Middle frontal gyrus (tissue), 1 donor: ENCODE measurements at regions not wholly inside any gene's neighbourhood (a gene's known extent, or its start where the extent isn't known, plus 50 kb on each side); places are given as distances from the start of the nearest gene placed in this dataset.

ENCODE experiments used
- DNase-seq: peaks from one replicate; pipeline ENCODE4 v3.0.0-alpha.2; 2015; ENCODE audit warnings: low spot score; ENCODE audit errors: extremely low spot score

DNA sequence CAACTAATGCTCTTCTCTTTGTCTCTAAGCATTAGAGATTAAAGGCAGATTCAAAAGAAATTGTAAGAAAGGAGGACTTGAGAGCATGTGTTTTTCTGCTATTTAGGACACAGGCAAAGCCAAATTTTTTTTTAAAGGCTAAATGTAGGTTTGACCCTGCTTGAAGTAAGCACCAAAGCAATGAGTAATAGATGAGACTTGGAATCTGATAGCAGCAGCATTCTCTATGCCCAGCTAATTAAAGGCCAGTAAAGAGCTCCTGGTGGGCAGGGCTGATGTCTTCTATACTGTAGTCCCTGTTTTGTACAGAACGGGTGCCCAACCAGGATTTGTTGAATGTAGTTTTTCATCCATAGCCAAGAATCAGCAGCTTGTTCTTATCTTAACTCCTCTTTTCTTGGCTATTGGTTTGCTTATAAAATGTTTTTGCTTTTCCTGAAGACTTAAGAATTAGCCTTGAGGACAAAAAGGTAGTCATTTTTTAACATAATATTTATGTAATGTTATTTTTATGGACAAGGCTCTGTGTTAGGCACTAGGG, 179.6 kb downstream of the LMO4 start:
- DNase-seq = no peak

DNA sequence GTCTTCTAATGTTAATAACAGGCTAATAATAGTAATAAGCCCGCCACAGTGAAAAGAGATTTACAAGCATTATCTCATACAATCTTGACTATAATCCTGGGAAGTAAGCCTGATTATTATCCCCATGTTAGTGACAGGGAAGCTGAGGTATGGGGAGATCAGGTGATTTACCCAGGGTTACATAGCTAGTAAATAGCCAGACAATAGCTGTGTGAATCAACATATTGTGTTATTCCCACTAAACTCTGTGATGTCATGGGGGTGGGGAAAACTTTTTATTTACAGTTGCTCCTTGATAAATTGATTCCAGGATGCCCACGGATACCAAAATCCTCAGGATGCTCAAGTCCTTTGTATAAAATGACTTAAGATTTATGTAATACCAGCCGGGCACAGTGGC, 181.9 kb downstream of the LMO4 start:
- DNase-seq = no peak

DNA sequence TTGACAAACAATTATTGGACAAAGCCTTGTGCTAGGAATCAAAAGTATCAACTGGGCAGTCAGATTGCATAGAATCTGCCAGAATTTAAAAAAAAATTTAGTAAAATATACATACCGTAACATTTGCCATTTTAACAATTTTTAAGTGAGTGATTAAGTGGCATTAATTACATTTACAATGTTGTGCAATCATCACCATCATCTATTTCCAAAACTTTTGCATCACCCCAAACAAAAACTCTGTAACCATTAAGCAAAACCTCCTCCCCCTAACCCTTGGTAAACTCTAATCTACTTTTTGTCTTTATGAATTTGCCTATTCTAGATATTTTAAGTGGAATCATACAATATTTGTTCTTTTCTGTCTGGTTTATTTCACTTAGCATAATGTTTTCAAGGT, 182.8 kb downstream of the LMO4 start:
- DNase-seq = no peak

DNA sequence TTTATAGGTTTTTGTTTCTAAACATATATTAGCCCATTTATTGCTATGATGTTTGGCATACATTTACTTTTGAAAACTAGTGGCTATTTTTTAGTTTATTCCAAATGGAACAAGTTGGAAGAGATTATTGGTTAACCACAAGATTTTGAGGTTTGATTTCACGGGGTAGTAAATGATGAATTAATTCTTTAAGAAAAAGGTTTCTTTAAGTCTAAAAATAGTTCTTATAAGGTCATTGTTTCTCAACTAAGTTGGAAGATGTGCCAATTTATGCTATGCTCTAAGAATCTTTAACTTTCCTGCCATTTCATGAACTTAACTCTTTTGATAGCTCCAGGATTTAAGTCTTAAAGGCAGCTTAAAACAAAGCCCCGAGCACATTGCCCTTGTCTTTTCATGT, 183.8 kb downstream of the LMO4 start:
- no peak for DNase-seq

DNA sequence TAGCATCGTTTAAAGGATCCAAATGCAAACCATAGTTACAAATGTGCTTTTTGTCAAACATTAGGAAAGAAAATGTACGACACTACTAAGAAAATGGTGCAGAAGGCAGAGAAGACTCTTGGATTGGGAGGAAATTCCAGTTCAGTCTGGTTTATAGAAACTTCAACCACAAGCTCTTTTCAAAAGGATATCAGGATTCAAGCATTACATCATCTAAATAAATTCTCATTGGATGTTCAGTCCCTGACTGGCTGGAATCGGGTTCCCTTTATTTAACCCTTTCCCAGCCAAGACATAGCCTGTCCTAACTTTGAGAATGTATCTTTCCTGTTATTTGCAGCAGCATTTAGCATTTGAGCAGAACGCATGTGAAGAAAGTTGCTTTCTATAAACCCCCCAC, 184.6 kb downstream of the LMO4 start:
- no peak for DNase-seq

DNA sequence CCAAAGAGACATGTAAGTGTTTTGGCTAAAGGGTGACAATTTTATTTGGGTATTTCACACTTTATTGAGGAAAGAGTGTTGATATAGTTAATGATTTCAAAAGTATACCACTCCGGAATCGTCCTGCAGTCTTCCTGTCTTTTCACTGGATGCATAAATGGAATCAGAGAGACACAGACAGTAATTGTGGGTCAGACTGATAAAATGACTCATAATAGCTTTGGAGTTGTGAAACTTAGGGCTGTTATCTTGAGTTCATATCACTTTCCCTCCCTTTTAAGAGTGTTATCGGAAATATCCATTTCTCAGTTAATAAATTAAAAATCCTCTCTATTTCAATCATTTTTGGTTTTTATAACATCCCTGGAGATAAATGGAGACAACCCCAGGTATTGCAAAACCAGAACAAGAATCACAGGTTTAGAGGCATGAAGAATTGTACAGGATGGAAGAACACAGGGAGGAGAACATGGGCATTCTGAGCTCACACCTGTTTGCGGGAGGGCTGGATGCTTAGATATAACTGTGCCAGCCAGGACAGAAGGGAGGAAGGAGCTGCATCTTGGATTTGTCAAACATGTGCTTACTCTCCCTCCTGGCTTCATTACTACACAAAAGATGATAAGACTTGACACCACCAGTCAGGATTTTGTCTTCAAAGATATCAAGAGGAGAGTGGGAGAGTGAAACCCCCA, 185.4 kb downstream of the LMO4 start:
- no peak for DNase-seq

DNA sequence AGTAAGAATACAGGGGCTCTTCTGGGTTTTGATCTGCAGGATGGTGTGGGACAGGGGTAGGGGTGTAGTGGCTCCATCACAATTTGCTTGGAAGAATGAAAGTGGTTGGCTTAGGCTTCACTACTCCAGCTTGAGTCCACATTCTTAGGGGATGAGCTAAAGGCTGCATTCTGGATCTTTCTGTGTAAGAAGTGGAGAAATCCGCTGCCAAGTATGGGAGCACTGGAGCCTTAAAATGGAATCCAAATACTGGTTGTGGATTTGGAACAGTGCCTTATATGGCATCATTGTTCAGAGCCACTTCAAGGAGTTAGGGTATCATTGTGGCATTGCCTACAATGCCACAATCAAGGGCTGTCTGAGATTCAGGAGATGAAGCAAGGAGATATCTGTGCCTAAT, 187.1 kb downstream of the LMO4 start:
- DNase-seq = no peak

DNA sequence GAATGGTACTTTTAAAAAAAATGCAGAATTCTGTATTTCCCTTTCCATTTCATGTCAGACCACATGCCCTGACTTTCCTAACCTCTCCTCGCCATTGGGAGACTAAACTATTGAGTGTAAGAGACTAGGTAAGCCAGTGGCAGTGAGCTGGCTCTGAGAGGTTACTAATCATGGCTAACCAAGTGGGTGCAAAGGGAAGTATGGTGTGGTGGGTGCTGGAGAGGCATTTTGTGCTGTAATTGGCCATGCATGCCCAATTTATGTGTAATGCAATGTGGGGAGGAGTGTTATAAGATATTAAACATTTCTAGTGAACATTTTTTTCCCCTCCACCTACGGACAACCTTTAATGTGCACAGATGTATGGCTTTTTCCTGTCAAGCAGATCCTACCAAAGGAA, 190.1 kb downstream of the LMO4 start:
- DNase-seq = no peak

DNA sequence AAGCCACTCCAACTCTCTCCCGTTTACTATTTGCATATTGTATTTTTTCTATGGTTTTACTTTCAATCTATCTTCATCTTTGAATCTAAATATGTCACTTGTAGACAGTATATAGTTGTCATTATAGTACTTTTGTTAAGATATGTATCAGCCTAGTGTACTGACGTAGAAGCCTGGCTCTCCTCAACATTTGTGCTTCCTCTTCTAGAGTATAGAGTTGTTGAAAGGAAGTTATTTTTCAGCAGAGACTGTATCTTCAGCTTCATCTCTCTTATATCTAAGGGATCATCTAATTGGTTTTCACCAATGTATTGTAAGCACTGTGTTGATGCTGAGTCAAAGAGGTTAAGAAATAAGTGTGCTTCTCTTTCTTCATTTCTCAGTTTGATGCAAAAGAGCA, 192.8 kb downstream of the LMO4 start:
- no peak for DNase-seq

DNA sequence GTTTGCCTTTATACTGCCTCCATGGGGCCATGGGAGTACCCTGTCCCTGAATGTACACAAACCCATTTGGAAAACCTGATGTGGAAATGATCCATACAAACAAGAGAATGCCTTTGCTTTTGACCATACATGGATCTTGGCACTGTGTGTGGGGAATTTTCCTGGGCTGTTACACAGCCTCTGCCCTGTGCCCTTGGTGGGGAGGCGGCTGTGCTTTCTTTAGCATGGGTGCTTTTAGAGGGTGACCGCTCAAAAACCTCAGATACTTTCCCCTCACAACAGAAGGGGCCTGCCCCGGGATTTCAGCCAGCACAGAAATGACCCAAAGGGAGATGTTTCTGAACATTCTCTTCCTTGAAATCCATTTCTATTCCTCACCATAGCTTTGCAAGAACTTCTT, 194.8 kb downstream of the LMO4 start:
- DNase-seq = no peak

DNA sequence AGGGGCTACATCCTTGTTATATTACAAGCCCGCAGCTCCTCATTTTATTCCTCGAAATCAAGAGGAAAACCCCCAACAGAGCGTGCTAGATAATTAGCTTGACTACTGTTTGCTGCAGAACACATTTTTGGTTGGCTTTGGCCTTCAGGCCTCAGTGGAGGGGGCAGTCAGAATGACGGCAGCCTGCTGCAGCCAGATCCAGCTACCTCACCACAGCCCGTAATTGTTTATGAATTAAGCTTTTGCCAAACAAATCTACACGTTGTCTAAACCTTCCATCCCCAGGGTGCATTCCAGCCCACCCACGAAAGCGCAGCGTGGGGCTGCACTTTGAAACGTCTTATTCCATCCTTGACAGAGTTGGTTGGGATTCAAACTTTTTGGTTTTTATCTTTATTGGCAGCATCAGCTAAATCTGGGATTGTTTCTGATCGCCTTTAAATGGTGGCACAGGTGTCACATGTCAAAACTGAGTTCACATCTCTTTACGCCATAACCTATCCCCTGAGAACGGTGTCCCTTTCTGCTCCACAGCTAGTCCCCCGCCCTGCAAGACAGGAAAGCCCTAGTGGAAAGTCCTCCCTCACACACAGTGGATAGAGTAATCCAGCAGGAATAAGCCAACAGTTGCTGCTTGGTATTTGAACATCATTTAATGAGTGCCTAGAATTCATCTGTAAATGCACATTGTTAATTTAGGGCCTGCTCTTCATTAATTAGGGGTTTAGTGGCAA, 195.5 kb downstream of the LMO4 start:
- DNase-seq = no peak

DNA sequence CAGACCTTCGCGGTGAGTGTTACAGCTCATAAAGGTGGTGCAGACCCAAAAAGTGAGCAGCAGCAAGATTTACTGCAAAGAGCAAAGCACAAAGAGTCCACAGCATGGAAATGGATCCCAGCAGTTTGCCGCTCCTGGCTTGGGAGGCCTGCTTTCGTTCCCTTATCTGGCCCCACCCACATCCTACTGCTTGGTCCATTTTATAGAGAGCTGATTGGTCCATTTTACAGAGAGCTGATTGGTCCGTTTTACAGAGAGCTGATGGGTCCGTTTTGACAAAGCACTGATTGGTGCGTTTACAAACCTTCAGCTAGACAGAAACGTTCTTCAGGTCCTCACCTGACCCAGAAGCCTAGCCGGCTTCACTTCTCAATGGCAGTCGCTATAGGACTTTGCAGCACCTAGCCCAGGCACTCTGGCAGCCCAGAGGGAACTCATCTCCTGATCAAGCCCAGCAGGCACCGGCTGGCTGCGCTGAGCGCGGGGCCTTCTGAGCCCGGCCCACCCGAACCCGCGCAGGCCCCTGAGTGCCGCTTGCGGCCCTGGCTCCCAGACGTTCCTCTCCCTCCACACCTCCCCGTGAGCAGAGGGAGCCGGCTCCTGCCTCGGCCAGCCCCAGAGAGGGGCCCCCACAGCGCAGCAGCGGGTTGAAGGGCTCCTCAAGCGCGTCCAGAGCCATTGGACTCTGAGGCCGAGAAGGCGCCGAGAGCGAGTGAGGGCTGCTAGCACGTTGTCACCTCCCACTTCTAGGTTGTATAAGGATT, 200.3 kb downstream of the LMO4 start:
- no peak for DNase-seq

DNA sequence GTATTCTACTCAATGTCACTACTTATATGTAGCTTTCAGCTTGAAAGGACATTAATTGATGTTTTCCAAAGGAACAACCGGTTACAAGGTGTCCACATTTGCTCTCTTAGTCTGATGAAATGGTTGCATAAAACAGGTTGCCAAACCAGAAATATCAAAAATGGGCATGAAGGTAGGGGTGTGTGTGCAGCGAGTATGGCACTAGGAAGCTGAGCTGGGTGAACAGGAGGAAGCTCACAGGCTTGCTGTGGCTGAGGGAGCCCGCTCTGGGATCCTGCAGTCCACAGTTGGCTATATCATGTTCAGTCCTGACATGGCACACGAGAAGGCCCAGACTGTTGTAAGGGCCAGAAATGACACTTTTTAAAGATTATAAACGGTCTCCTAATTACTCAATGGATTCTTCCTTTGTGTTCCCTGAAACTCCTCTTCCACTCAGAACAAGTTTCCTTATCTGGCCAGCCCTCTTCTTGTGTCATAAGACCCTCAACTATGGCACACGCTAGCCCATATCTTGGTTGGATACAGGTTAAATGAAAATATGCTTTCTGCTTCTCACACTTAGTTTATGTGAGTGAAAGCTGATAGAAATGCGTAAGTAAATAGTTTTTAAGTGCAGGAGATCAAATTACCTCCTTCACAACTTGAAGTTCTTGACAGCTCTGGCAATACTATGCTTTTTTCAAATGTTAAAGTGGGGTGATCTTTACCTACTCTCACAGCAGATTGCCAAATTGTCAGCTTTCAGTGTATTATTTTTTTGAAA, 201.5 kb downstream of the LMO4 start:
- no peak for DNase-seq

DNA sequence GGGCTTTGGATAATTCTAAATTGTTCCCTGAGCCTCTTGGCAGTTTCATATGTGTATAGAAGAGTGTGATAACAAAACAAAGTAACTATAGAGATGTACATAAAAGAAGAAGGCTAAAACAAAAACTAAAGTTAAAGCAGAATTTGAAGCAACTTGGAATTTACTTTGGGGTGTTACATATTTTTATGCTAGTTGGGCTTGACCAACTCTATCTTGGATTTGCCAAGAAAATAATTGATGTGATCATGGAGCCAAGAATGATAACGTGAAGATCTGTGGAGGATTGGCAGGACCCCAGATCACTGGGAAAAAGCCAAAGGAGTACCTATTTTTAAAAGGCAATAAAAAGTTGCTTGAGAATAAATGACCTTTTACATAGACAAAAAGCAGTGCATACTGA, 206.9 kb downstream of the LMO4 start:
- no peak for DNase-seq

DNA sequence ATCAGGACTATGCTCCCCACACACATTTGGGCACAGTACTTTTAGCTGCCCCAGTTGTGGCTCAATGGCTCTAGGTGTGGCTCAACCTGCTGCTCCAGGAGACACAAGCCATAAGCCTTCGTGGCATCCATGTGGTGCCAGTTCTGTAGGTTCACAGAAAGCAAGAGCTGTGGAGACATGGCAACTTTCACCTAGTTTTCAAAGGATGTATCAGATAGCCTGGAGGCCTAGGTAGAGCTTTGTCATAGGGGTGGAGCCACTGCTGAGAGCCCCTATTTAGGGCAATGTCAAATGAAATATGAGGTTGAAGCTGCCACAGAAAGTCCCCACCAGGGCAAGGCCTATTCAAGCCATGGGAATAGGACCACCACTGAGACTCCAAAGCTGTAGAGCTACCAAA, 210.5 kb downstream of the LMO4 start:
- DNase-seq = no peak

DNA sequence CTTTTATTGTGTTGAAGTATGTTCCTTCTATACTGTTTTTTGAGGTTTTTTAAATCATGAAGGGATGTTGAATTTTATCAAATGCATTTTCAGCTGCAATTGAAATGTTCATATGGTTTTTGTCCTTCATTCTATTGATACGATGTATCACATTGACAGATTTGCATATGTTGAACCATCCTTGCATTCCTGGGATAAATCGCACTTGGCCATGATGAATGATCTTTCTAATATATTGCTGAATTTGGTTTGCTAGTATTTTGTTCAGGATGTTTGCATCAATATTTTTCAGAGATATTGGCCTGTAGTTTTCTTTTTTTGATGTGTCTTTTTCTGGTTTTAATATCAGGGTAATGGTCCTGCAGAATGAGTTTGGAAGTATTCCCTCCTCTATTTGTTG, 214.0 kb downstream of the LMO4 start:
- DNase-seq = no peak

DNA sequence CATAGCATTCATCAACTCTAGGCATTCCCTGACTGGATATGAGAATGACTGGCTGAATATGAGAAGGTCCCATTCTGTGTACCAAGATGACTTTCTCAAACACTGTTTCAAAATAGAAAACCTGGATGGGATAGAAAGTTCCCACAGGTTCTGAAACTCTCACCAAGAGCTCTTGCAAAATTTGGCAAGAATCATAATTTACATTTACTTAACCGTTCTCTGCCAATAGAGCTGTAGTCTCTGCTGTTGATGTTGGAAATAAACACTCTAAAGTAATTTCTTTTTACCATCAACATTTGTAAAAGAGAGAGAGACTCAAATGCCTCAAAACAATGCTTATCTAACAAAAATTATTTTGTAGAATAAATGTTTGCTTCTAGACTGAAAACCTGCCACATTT, 221.1 kb downstream of the LMO4 start:
- DNase-seq = no peak

DNA sequence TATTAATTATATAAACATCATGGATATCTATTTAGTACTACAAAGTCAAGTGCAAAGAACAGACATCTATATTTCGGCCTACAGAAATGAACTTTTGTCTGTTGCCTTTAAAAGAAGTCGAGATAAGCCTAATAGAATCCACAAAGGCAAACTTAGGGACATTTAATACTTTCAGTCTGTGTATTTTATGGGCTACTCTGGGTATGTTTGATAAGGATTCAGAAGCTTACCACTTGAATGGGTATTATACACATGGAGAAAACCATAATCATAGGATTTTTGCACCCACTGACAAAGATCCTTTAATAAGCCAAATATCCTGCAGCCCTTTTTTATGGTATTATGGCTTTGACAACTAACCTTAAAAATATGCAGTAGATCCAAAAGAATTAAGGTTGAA, 224.8 kb downstream of the LMO4 start:
- DNase-seq = no peak

DNA sequence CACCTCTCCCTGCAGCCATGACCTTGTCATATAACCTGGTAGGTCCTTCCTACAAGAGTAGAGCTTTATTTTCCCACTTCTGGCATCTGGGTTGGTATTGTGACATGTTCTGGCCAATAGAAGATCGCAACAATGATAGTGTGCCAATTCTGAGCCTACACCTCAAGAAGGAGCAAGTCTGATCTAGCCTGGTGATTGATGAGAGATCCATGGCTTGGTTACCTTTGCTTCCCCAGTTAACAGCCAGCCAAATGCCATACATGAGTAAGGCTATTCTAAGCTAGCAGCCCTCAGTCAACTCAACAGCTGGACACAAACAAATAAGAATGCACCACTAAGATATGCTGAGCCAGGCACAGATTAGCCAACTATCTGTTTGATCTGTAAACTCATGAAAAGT, 226.7 kb downstream of the LMO4 start:
- DNase-seq = no peak

DNA sequence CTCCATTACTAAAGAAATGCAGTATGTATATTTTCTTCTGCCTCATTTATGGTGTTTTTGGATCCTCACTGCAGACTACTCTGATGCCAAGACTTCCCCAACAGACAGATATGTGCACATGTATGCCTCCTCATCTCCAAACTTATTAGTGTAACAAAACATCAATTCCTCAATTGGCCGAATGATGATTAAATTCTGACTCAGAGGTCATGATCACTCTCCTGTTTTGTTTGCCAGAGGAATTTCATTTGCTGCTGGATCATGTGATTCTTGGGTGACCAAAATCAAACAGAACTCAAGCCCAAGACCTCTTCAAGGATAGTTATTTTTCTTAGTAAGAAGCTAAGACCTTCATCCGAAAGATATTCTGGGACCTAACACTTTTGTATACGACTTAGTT, 227.6 kb downstream of the LMO4 start:
- DNase-seq = no peak

DNA sequence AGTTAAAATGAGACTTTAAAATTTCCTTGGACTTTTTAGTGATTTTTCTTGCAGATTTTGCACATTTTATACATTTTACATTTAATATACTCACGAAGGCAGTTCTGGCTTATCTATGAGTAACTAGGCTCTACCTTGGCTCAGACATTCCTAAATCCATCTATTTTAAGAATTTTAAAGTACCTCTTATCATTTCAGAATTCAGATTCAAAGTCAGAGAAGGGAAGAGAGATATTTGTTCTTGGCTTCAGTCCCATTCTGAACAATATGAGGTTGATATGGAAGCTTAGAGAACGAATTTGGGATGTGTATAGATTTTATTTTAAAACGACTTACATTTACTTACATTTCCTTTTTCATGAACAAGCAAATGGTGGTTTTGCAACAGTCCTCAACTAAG, 230.2 kb downstream of the LMO4 start:
- DNase-seq = no peak

DNA sequence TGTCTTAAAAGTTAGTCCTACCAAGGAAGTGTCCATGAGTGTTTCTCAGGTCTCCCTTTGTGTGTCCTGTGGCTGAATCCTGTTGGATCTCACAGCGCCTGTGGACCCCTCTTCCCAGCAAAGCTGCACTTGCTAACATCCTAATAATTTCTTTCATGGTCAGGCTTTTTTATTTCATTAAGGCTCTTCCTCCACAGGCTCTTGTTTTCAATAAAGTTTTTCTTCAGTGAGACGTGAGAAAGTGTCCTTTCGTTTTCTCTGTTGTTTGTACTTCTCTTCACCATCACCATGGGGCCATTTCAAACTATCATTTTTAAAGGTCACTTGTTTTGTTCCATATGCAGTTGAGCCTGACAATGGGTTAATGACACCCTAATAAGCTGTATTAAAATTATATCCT, 231.5 kb downstream of the LMO4 start:
- no peak for DNase-seq
